ENCODE measurements at regions not wholly inside any gene's neighbourhood (a gene's known extent, or its start where the extent isn't known, plus 50 kb on each side); places are given as distances from the start of the nearest gene placed in this dataset.

DNA sequence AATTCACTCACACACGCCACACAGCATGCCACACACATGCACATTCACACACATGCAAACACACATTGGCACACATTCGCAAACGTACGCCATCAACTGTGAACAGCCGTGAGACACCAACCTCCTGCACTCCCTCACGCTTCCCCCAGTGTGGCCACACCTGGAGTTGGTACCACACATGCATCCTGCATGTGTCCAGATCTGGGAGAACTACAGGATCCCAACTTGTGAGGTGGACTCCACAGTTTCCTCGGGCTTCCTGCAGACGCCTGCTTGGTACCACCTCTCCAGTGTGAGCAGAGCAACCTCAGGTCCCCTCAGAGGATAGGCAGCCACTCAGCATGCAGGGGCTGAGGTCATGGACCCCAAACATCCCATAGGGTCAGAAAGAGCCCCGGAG is 239.0 kb downstream of the EIPR1 start:
- peaks cover 0 to 12% (median 7%) of the 10 kb centered on the region in 5 donors for H3K9me3 ChIP-seq (ENCODE audit: control insufficient read depth in 5 of 5, low read length in 5 of 5)
- H3K4me1 ChIP-seq (ENCODE audit: control insufficient read depth in 5 of 5, insufficient read depth in 5 of 5, low read length in 5 of 5) = peaks cover 0 to 2% (median 0%) of the 10 kb centered on the region in 5 donors
- peaks cover 0 to 2% (median 0%) of the 10 kb centered on the region in 5 donors for H3K27me3 ChIP-seq (ENCODE audit: control insufficient read depth in 5 of 5, insufficient read depth in 4 of 5, low read length in 5 of 5)
- H3K27ac ChIP-seq (ENCODE audit: low read depth, low read length) = no peak overlapping the region
- no peak overlapping the region for H3K9ac ChIP-seq (ENCODE audit: low read length in 5 of 5)
- H3K36me3 ChIP-seq (ENCODE audit: control insufficient read depth in 5 of 5, insufficient read depth in 5 of 5, low read length in 5 of 5) = no peaks in the 10 kb centered on the region
- no peak overlapping the region for H3K4me3 ChIP-seq (ENCODE audit: low read depth in 1 of 5, low read length in 5 of 5)

GRCh38 chr2:3137651-3138300 is 239.8 kb downstream of the EIPR1 start:
- Histone ChIP-seq H3K27ac (ENCODE audit: low read depth, low read length) (no peak overlapping the region), H3K4me3 (ENCODE audit: low read depth in 1 of 5, low read length in 5 of 5) (no peak overlapping the region), H3K9ac (ENCODE audit: low read length in 5 of 5) (no peak overlapping the region), H3K9me3 (ENCODE audit: control insufficient read depth in 5 of 5, low read length in 5 of 5) (peaks cover 0 to 13% (median 9%) of the 10 kb centered on the region in 5 donors), H3K4me1 (ENCODE audit: control insufficient read depth in 5 of 5, insufficient read depth in 5 of 5, low read length in 5 of 5) (peaks cover 0 to 2% (median 0%) of the 10 kb centered on the region in 5 donors), H3K36me3 (ENCODE audit: control insufficient read depth in 5 of 5, insufficient read depth in 5 of 5, low read length in 5 of 5) (no peaks in the 10 kb centered on the region), H3K27me3 (ENCODE audit: control insufficient read depth in 5 of 5, insufficient read depth in 4 of 5, low read length in 5 of 5) (peaks cover 0 to under 1% (median 0%) of the 10 kb centered on the region in 5 donors)

DNA sequence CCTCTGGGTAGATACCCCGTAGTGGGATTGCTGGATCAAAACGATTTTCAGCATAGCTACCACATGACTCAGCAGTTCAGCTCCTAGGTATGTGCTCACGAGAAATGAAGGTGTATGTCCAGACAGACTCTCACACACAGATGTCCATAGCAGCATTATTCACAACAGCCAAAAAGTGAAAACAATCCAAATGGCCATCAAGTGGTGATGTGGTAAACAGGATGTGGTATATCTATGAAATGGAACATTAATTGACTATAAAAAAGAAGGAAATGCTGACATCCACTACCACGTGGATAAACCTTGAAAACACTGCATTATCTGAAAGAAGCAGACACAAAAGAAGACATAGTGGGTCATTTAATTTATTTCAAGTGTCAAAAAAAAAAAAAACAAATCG is 241.9 kb downstream of the EIPR1 start:
- Histone ChIP-seq H3K4me3 (ENCODE audit: low read depth in 1 of 5, low read length in 5 of 5) (no peak overlapping the region), H3K4me1 (ENCODE audit: control insufficient read depth in 5 of 5, insufficient read depth in 5 of 5, low read length in 5 of 5) (peaks cover 0 to 2% (median 0%) of the 10 kb centered on the region in 5 donors), H3K27ac (ENCODE audit: low read depth, low read length) (no peak overlapping the region), H3K27me3 (ENCODE audit: control insufficient read depth in 5 of 5, insufficient read depth in 4 of 5, low read length in 5 of 5) (peaks cover 0 to 11% (median 9%) of the 10 kb centered on the region in 5 donors), H3K9me3 (ENCODE audit: control insufficient read depth in 5 of 5, low read length in 5 of 5) (peaks cover 0 to 13% (median 9%) of the 10 kb centered on the region in 5 donors), H3K9ac (ENCODE audit: low read length in 5 of 5) (no peak overlapping the region), H3K36me3 (ENCODE audit: control insufficient read depth in 5 of 5, insufficient read depth in 5 of 5, low read length in 5 of 5) (no peaks in the 10 kb centered on the region)

DNA sequence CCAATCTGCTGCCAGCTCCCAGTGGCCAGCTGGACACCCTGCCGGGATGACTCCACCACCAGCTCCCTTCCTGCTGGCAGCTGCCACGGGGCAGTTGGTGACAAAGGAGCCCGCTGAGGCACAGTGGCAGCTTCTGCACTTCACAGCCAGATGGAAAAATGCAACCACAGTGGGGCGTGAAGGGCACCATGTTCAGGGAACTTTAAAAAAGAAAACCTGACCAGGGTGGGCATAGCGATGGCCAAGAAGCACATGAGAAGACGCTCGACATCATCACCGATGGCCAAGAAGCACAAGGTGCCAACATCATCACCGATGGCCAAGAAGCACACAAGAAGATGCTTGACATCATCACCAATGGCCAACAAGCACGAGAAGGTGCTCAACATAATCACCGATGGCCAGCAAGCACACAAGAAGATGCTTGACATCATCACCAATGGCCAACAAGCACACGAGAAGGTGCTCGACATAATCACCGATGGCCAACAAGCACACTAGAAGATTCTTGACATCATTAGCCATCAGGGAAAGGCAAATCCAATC is 243.5 kb downstream of the EIPR1 start:
- Histone ChIP-seq H3K9ac (ENCODE audit: low read length in 5 of 5) (no peak overlapping the region), H3K27ac (ENCODE audit: low read depth, low read length) (no peak overlapping the region), H3K36me3 (ENCODE audit: control insufficient read depth in 5 of 5, insufficient read depth in 5 of 5, low read length in 5 of 5) (no peaks in the 10 kb centered on the region), H3K9me3 (ENCODE audit: control insufficient read depth in 5 of 5, low read length in 5 of 5) (peaks cover 0 to 13% (median 9%) of the 10 kb centered on the region in 5 donors), H3K4me1 (ENCODE audit: control insufficient read depth in 5 of 5, insufficient read depth in 5 of 5, low read length in 5 of 5) (peaks cover 0 to 2% (median 0%) of the 10 kb centered on the region in 5 donors), H3K4me3 (ENCODE audit: low read depth in 1 of 5, low read length in 5 of 5) (no peak overlapping the region), H3K27me3 (ENCODE audit: control insufficient read depth in 5 of 5, insufficient read depth in 4 of 5, low read length in 5 of 5) (peaks cover 0 to 18% (median 9%) of the 10 kb centered on the region in 5 donors)

GRCh38 chr2:3132966-3133365 is 244.7 kb downstream of the EIPR1 start:
- Histone ChIP-seq H3K4me1 (ENCODE audit: control insufficient read depth in 5 of 5, insufficient read depth in 5 of 5, low read length in 5 of 5) (peaks cover 0 to 2% (median 0%) of the 10 kb centered on the region in 5 donors), H3K27ac (ENCODE audit: low read depth, low read length) (no peak overlapping the region), H3K9me3 (ENCODE audit: control insufficient read depth in 5 of 5, low read length in 5 of 5) (peaks cover 0 to 13% (median 9%) of the 10 kb centered on the region in 5 donors), H3K36me3 (ENCODE audit: control insufficient read depth in 5 of 5, insufficient read depth in 5 of 5, low read length in 5 of 5) (no peaks in the 10 kb centered on the region), H3K27me3 (ENCODE audit: control insufficient read depth in 5 of 5, insufficient read depth in 4 of 5, low read length in 5 of 5) (peaks cover 0 to 19% (median 10%) of the 10 kb centered on the region in 5 donors), H3K4me3 (ENCODE audit: low read depth in 1 of 5, low read length in 5 of 5) (no peak overlapping the region), H3K9ac (ENCODE audit: low read length in 5 of 5) (no peak overlapping the region)

DNA sequence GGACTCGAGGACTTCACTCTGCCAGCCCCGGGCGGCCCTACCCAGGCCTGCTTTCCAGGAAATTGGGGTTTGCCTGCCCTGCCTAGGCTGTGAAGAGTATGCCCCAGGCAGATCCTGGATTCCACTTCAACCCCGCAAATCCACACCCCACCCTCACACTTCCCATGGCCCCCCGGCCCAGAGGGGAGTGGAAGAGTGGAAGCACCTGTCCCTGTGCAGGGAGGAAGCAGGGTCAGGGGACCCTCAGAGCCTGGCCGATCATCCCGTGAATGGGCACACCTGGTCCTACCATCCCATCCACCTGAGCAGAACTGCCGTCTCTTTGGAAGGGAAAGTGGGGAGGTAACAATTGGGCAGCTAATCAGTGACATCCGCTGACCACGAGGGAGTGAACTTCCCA is 245.2 kb downstream of the EIPR1 start:
- Histone ChIP-seq H3K36me3 (ENCODE audit: control insufficient read depth in 5 of 5, insufficient read depth in 5 of 5, low read length in 5 of 5) (no peaks in the 10 kb centered on the region), H3K4me3 (ENCODE audit: low read depth in 1 of 5, low read length in 5 of 5) (no peak overlapping the region), H3K27me3 (ENCODE audit: control insufficient read depth in 5 of 5, insufficient read depth in 4 of 5, low read length in 5 of 5) (peaks cover 0 to 21% (median 10%) of the 10 kb centered on the region in 5 donors), H3K4me1 (ENCODE audit: control insufficient read depth in 5 of 5, insufficient read depth in 5 of 5, low read length in 5 of 5) (peaks cover 0 to under 1% (median 0%) of the 10 kb centered on the region in 5 donors), H3K9ac (ENCODE audit: low read length in 5 of 5) (no peak overlapping the region), H3K9me3 (ENCODE audit: control insufficient read depth in 5 of 5, low read length in 5 of 5) (peaks cover 0 to 13% (median 9%) of the 10 kb centered on the region in 5 donors), H3K27ac (ENCODE audit: low read depth, low read length) (no peak overlapping the region)

- Histone ChIP-seq H3K36me3 (ENCODE audit: control insufficient read depth in 5 of 5, insufficient read depth in 5 of 5, low read length in 5 of 5) (no peaks in the 10 kb centered on the region), H3K9ac (ENCODE audit: low read length in 5 of 5) (no peak overlapping the region), H3K4me3 (ENCODE audit: low read depth in 1 of 5, low read length in 5 of 5) (no peak overlapping the region), H3K9me3 (ENCODE audit: control insufficient read depth in 5 of 5, low read length in 5 of 5) (peaks cover 0 to 13% (median 9%) of the 10 kb centered on the region in 5 donors), H3K27ac (ENCODE audit: low read depth, low read length) (no peak overlapping the region), H3K4me1 (ENCODE audit: control insufficient read depth in 5 of 5, insufficient read depth in 5 of 5, low read length in 5 of 5) (peaks cover 0 to 8% (median 5%) of the 10 kb centered on the region in 5 donors), H3K27me3 (ENCODE audit: control insufficient read depth in 5 of 5, insufficient read depth in 4 of 5, low read length in 5 of 5) (peaks cover 0 to 21% (median 10%) of the 10 kb centered on the region in 5 donors)
These were observed 245.8 kb downstream of the EIPR1 start for GRCh38 chr2:3131636-3132326.

DNA sequence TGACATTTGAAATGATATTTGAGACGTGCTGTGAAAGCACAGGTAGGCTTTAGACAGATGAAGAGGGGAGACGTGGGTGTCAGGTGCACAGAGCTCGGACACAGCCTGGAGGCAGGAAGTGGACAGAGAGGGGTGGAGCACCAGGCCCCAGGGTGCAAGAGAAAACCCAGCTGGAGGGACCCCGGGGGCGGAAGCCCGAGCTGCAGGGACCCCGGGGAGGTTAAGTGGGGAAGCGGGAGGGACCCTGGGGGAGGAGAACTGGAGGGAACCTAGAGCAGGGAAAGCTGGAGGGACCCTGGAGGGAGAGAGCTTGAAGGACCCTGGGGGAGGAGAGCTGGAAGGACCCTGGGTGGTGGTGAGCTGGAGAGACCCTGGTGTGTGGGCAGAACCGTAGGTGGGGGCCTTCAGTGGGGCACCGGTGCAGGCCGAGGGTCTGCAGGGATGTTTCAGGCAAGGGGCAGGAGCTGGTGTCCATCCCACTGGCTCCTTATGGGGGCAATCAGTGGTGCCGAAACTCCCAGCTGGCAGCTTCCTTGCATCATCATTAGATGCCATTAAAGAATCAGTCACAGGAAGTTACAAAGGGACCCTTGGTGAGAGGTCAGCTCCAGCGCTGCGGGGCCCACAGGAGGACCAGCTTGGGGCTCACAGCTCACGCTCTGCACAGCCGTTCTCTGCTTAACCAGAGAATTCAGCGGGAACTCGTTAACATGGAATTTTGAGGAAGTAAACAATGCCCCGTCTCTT is 246.6 kb downstream of the EIPR1 start:
- Histone ChIP-seq H3K27me3 (ENCODE audit: control insufficient read depth in 5 of 5, insufficient read depth in 4 of 5, low read length in 5 of 5) (peaks cover 0 to 21% (median 13%) of the 10 kb centered on the region in 5 donors), H3K4me1 (ENCODE audit: control insufficient read depth in 5 of 5, insufficient read depth in 5 of 5, low read length in 5 of 5) (peaks cover 0 to 11% (median 5%) of the 10 kb centered on the region in 5 donors), H3K27ac (ENCODE audit: low read depth, low read length) (no peak overlapping the region), H3K4me3 (ENCODE audit: low read depth in 1 of 5, low read length in 5 of 5) (no peak overlapping the region), H3K9me3 (ENCODE audit: control insufficient read depth in 5 of 5, low read length in 5 of 5) (peaks cover 0 to 13% (median 9%) of the 10 kb centered on the region in 5 donors), H3K9ac (ENCODE audit: low read length in 5 of 5) (no peak overlapping the region), H3K36me3 (ENCODE audit: control insufficient read depth in 5 of 5, insufficient read depth in 5 of 5, low read length in 5 of 5) (no peaks in the 10 kb centered on the region)

GRCh38 chr2:3130444-3130843 is 247.2 kb downstream of the EIPR1 start:
- Histone ChIP-seq H3K27ac (ENCODE audit: low read depth, low read length) (no peak overlapping the region), H3K27me3 (ENCODE audit: control insufficient read depth in 5 of 5, insufficient read depth in 4 of 5, low read length in 5 of 5) (peaks cover 0 to 21% (median 15%) of the 10 kb centered on the region in 5 donors), H3K4me3 (ENCODE audit: low read depth in 1 of 5, low read length in 5 of 5) (no peak overlapping the region), H3K9ac (ENCODE audit: low read length in 5 of 5) (no peak overlapping the region), H3K4me1 (ENCODE audit: control insufficient read depth in 5 of 5, insufficient read depth in 5 of 5, low read length in 5 of 5) (peaks cover 0 to 11% (median 5%) of the 10 kb centered on the region in 5 donors), H3K36me3 (ENCODE audit: control insufficient read depth in 5 of 5, insufficient read depth in 5 of 5, low read length in 5 of 5) (no peaks in the 10 kb centered on the region), H3K9me3 (ENCODE audit: control insufficient read depth in 5 of 5, low read length in 5 of 5) (peaks cover 0 to 9% (median 9%) of the 10 kb centered on the region in 5 donors)
